ENCODE measurements at regions not wholly inside any gene's neighbourhood (a gene's known extent, or its start where the extent isn't known, plus 50 kb on each side); places are given as distances from the start of the nearest gene placed in this dataset.

DNA sequence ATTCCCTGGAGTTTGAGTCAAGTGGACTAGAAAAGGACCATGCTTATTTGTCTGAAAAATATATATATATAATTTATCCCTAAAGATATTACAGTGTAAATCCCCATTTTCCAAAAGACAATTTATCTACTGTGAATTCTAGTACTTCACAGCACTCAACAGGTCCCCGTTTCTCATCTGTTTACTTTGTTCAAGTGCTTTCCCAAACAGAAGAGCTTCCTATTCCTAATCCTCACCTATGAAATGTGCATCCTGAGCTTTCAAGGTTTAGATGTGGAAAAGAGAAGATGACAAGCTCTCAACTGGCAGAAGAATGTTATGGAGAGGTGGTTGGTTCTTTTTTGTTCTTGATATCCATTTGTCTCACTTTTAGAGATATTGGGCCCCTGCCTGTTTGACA lies 401.6 kb upstream of the ZNF608 start:
- no peak for DNase-seq (ENCODE audit: low read depth, low spot score)
- no peak overlapping the region for H3K4me3 ChIP-seq (ENCODE audit: low read length)
- H3K9me3 ChIP-seq (ENCODE audit: control insufficient read depth, insufficient read depth, low read length), result no peaks in the 10 kb centered on the region
- no peak overlapping the region for H3K27ac ChIP-seq (ENCODE audit: low read length)
- peaks cover 4% of the 10 kb centered on the region; the same call in 1 of the 2 replicates for H3K4me1 ChIP-seq (ENCODE audit: control insufficient read depth, insufficient read depth, low read length)
- WGBS (ENCODE audit: insufficient coverage, insufficient read length), result no CpG with 5 or more reads among the region's 1 CpG
- H3K36me3 ChIP-seq (ENCODE audit: control insufficient read depth, insufficient read depth, low read length), result no peaks in the 10 kb centered on the region
- no peaks in the 10 kb centered on the region for H3K27me3 ChIP-seq (ENCODE audit: control insufficient read depth, insufficient read depth, low read length)

DNA sequence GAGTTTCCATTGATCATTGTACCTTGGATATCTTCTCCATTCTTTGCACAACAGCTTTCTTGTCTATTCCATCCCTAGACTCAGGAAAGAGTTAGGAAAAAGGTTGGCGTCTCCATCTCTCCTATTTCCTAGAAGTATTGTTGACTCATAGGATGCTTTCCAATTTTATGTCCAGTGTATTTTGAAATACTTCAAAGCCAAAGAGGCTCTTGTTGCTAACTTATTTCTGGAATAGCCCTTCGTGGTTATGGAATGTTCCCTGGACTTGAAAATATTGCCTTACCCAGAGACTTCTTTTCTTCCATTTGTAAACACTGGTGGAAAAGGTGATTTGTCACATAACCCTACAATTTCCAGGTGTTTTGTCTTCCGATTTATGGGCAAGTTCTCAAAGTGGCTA lies 402.3 kb upstream of the ZNF608 start:
- Histone ChIP-seq H3K27me3 (ENCODE audit: control insufficient read depth, insufficient read depth, low read length) (no peaks in the 10 kb centered on the region), H3K9me3 (ENCODE audit: control insufficient read depth, insufficient read depth, low read length) (no peaks in the 10 kb centered on the region), H3K4me1 (ENCODE audit: control insufficient read depth, insufficient read depth, low read length) (peaks cover 4% of the 10 kb centered on the region; the same call in 1 of the 2 replicates), H3K36me3 (ENCODE audit: control insufficient read depth, insufficient read depth, low read length) (no peaks in the 10 kb centered on the region), H3K27ac (ENCODE audit: low read length) (no peak overlapping the region), H3K4me3 (ENCODE audit: low read length) (no peak overlapping the region)
- no CpG with 5 or more reads among the region's 3 CpGs for WGBS (ENCODE audit: insufficient coverage, insufficient read length)
- no peak for DNase-seq (ENCODE audit: low read depth, low spot score)

DNA sequence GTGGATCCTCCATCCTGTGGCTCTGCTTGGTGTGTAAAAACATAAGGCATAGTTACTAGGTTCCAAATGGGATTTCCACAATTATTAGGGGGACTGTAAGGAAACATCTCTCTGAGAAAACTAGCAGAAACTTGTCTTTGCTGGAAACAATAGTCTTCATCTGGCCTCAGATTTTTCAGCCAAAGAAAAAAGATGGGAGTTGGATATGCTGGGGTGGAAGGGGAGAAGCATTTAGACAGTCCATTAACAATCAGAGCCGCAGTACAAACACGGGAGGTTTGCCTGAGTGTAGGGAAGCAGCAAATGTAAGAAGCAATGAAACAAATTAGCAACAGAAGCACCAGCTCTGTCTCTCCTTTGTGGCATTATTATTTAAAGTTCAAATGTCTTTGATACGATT lies 402.7 kb upstream of the ZNF608 start:
- H3K4me1 ChIP-seq (ENCODE audit: control insufficient read depth, insufficient read depth, low read length), result peaks cover 4% of the 10 kb centered on the region; the same call in 1 of the 2 replicates
- no CpG with 5 or more reads among the region's 3 CpGs for WGBS (ENCODE audit: insufficient coverage, insufficient read length)
- no peaks in the 10 kb centered on the region for H3K9me3 ChIP-seq (ENCODE audit: control insufficient read depth, insufficient read depth, low read length)
- H3K27ac ChIP-seq (ENCODE audit: low read length), result no peak overlapping the region
- H3K27me3 ChIP-seq (ENCODE audit: control insufficient read depth, insufficient read depth, low read length), result no peaks in the 10 kb centered on the region
- H3K4me3 ChIP-seq (ENCODE audit: low read length), result no peak overlapping the region
- no peak for DNase-seq (ENCODE audit: low read depth, low spot score)
- no peaks in the 10 kb centered on the region for H3K36me3 ChIP-seq (ENCODE audit: control insufficient read depth, insufficient read depth, low read length)

DNA sequence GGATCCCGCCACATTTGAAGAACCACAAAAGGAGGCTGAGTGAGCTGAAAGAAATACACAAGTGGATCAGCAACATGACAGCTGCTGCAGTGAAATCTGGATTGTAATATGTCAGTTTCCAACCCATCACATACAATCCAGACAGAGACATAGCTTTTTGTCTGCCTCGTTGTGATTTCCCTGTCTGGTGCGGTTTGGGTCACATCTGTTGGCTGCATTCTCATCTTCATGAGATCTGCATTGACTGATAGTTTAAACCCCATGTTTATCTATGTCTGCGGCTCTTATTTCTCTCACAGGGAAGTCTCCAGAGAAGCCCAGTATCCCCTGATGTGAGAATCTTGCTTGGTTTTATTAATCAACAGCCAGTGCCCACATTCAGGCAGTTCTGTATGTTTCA lies 403.1 kb upstream of the ZNF608 start:
- WGBS (ENCODE audit: insufficient coverage, insufficient read length), result no CpG with 5 or more reads among the region's 4 CpGs
- Histone ChIP-seq H3K4me1 (ENCODE audit: control insufficient read depth, insufficient read depth, low read length) (peaks cover 4% of the 10 kb centered on the region; the same call in 1 of the 2 replicates), H3K27me3 (ENCODE audit: control insufficient read depth, insufficient read depth, low read length) (no peaks in the 10 kb centered on the region), H3K27ac (ENCODE audit: low read length) (no peak overlapping the region), H3K4me3 (ENCODE audit: low read length) (no peak overlapping the region), H3K9me3 (ENCODE audit: control insufficient read depth, insufficient read depth, low read length) (no peaks in the 10 kb centered on the region), H3K36me3 (ENCODE audit: control insufficient read depth, insufficient read depth, low read length) (no peaks in the 10 kb centered on the region)
- DNase-seq (ENCODE audit: low read depth, low spot score), result no peak

DNA sequence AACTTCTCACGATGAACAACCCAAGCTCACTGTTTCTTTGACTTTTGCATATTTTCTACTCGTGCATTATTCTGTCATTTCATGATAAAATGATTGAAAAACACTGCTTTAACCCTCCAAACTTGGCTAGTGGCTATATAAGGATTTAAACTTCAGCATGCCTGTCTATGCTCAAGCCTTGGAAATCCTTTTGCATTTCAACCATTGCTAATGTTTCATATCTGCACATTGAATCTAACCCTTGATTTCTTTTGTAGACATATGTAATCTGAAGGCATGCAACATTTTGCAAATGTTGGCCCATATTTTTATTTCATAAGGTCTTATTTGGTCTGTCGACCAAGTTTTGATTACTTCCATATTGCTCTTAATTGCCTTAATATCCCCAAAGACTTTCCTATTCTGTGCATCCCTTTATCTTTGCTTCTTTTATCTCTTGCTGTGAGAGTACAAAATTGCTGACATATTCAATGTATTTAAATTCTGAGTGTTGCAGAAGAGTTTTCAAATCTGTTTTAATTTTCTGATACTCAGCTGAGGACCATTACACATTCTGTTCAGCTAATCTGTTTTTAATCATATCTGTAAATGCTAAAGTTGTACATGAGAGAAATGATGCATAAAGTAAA lies 403.7 kb upstream of the ZNF608 start:
- no peaks in the 10 kb centered on the region for H3K9me3 ChIP-seq (ENCODE audit: control insufficient read depth, insufficient read depth, low read length)
- H3K36me3 ChIP-seq (ENCODE audit: control insufficient read depth, insufficient read depth, low read length), result no peaks in the 10 kb centered on the region
- DNase-seq (ENCODE audit: low read depth, low spot score), result no peak
- no peak overlapping the region for H3K27ac ChIP-seq (ENCODE audit: low read length)
- no peak overlapping the region for H3K4me3 ChIP-seq (ENCODE audit: low read length)
- peaks cover 4% of the 10 kb centered on the region; the same call in 1 of the 2 replicates for H3K4me1 ChIP-seq (ENCODE audit: control insufficient read depth, insufficient read depth, low read length)
- no CpG with 5 or more reads among the region's 3 CpGs for WGBS (ENCODE audit: insufficient coverage, insufficient read length)
- no peaks in the 10 kb centered on the region for H3K27me3 ChIP-seq (ENCODE audit: control insufficient read depth, insufficient read depth, low read length)

DNA sequence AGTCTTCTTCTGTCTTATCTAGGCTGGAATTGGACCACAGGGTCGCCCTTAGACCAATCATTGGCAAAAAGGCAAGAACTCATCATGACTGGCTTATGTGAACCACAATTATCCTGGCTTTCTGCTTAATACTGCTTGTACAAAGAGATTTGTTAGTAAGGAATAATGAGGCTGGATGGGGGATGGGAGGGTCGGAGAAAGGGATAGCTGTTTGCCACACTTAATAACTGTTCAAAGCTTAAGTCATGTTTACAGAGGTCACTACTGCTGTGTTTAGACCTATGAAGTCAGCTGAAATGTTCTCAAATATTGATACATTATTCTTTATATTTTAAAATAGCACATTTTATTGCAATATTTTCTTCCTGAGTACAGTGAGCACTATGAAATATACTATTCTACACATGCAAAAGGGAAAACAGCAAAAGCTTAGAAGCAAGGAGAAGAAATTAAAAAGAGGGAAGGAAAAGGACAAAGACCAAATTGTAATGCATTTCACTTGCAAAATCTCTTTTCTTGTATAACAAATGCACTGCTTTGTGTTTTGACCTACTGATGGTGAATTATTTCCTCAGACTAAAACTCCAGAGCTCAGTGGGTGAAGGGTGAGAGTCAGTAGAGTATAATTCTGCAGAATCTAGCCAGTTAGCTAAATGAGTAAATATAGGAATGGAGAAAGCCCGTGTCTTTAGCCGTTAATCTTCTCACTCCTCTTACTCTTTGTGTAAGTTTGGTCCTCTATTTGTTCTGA lies 404.9 kb upstream of the ZNF608 start:
- DNase-seq (ENCODE audit: low read depth, low spot score), result no peak
- no peaks in the 10 kb centered on the region for H3K27me3 ChIP-seq (ENCODE audit: control insufficient read depth, insufficient read depth, low read length)
- no CpG with 5 or more reads among the region's 4 CpGs for WGBS (ENCODE audit: insufficient coverage, insufficient read length)
- H3K36me3 ChIP-seq (ENCODE audit: control insufficient read depth, insufficient read depth, low read length), result no peaks in the 10 kb centered on the region
- peaks cover 4% of the 10 kb centered on the region; the same call in 1 of the 2 replicates for H3K4me1 ChIP-seq (ENCODE audit: control insufficient read depth, insufficient read depth, low read length)
- no peaks in the 10 kb centered on the region for H3K9me3 ChIP-seq (ENCODE audit: control insufficient read depth, insufficient read depth, low read length)
- H3K4me3 ChIP-seq (ENCODE audit: low read length), result no peak overlapping the region
- no peak overlapping the region for H3K27ac ChIP-seq (ENCODE audit: low read length)

DNA sequence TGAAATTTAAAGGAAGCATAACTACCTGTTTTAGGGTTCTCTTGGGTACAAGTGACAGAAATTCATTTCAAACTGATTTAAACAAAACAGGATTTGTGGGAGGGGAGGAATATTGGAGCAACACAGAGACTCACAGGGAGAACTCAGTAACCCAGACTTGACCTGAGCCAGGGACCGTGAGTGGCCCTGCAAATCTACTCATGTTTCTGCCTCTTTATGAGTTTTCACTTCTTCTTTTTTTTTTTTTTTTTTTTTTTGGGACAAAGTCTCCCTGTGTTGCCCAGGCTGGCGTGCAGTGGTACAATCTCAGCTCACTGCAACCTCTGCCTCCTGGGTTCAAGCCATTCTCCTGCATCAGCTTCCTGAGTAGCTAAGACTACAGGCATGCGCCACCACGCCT lies 405.6 kb upstream of the ZNF608 start:
- DNase-seq (ENCODE audit: low read depth, low spot score), result no peak
- Histone ChIP-seq H3K27ac (ENCODE audit: low read length) (no peak overlapping the region), H3K4me3 (ENCODE audit: low read length) (no peak overlapping the region), H3K9me3 (ENCODE audit: control insufficient read depth, insufficient read depth, low read length) (no peaks in the 10 kb centered on the region), H3K4me1 (ENCODE audit: control insufficient read depth, insufficient read depth, low read length) (peaks cover 4% of the 10 kb centered on the region; the same call in 1 of the 2 replicates), H3K27me3 (ENCODE audit: control insufficient read depth, insufficient read depth, low read length) (no peaks in the 10 kb centered on the region), H3K36me3 (ENCODE audit: control insufficient read depth, insufficient read depth, low read length) (no peaks in the 10 kb centered on the region)
- WGBS (ENCODE audit: insufficient coverage, insufficient read length), result no CpG with 5 or more reads among the region's 4 CpGs

DNA sequence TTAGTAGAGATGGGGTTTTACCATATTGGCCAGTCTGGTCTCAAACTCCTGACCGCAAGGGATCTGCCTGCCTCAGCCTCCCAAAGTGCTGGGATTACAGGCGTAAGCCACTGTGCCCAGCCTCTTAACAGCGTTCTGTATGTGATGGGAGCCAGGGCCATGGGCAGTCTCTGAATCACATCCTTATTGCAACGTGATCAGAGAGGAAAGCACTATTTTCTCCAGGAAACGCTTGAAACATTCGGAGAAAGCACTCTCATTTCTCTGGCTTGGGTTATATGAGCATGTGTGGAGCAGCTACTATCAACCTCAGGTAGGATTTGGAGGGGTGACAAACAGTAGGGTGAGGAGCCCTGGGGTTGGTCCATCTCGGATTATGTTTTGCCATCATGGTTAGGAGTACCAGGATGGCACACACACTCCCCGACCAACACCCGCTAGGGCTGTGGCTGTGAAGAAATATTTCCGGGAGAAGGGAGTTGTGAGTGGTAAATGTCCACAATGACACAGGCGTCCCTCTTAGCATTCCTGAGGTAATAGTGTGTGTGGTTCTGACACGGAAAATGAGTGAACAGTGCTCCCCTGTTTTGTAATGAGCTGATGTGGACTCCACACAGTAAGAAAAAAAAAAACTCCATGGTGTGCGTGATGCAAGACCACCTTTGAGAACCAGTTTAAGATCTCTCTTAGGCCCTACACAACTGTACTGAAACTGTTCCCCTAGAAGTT lies 406.2 kb upstream of the ZNF608 start:
- Histone ChIP-seq H3K36me3 (ENCODE audit: control insufficient read depth, insufficient read depth, low read length) (no peaks in the 10 kb centered on the region), H3K27ac (ENCODE audit: low read length) (no peak overlapping the region), H3K9me3 (ENCODE audit: control insufficient read depth, insufficient read depth, low read length) (no peaks in the 10 kb centered on the region), H3K4me1 (ENCODE audit: control insufficient read depth, insufficient read depth, low read length) (peaks cover 4% of the 10 kb centered on the region; the same call in 1 of the 2 replicates), H3K27me3 (ENCODE audit: control insufficient read depth, insufficient read depth, low read length) (no peaks in the 10 kb centered on the region), H3K4me3 (ENCODE audit: low read length) (no peak overlapping the region)
- no CpG with 5 or more reads among the region's 13 CpGs for WGBS (ENCODE audit: insufficient coverage, insufficient read length)
- DNase-seq (ENCODE audit: low read depth, low spot score), result no peak

DNA sequence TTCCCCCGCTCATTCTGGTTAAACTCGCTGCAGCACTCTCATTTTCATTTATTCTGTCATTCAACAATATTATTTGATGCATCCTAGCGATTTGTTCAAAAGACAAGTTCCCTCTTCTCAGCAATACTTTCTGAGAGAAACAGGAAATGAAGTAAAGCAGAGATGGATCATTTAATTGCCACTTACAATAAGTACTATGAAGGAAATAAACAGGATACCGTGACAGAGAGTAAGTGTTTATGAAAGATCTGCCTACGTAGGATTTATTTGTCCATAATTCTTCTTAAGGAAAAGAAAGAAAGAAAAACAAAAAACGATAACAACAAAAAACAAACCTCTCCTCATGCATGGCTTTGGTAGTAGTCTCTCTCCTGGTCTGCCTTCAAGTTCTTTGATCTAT lies 406.8 kb upstream of the ZNF608 start:
- Histone ChIP-seq H3K4me3 (ENCODE audit: low read length) (no peak overlapping the region), H3K36me3 (ENCODE audit: control insufficient read depth, insufficient read depth, low read length) (no peaks in the 10 kb centered on the region), H3K4me1 (ENCODE audit: control insufficient read depth, insufficient read depth, low read length) (peaks cover 4% of the 10 kb centered on the region; the same call in 1 of the 2 replicates), H3K27ac (ENCODE audit: low read length) (no peak overlapping the region), H3K9me3 (ENCODE audit: control insufficient read depth, insufficient read depth, low read length) (no peaks in the 10 kb centered on the region), H3K27me3 (ENCODE audit: control insufficient read depth, insufficient read depth, low read length) (no peaks in the 10 kb centered on the region)
- DNase-seq (ENCODE audit: low read depth, low spot score), result no peak
- WGBS (ENCODE audit: insufficient coverage, insufficient read length), result no CpG with 5 or more reads among the region's 6 CpGs

DNA sequence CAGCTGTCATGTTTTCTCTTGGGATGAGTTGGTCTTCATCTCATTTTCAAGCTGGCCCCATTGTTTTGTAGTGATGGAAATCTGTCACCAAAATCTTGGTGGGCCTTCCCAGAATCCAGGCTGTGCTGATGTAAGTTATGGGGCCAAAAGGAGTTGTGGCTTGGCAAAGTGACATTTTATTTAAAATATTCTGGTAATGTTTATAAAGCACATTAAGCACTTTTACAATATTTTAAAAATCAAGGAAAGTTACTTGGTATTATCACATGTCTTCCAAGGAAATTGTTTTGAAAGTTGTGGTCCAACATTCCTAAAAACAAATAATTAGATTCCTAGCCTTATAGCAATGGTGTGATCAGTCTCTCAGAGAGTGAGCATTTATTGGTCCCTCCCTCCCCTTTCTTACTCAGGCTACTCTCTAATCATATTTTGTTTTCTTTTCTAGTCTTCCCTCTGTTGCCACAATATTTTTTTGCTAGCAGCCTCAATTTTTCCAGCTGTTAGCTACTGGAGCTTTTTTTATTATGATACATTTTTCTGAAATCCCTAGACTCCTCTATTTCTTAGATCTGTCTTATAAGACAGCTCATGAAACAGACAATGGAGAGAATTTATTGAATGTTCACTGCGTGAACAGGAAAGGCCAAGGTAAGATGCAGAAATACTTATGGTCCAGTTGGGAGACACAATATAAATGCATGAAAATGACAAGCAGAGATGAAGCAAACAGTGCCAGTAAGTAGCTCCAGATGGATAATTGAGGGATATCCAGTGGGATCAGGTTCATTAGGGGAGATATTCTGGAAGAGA lies 408.1 kb upstream of the ZNF608 start:
- WGBS (ENCODE audit: insufficient coverage, insufficient read length), result no CpG with 5 or more reads among the region's 1 CpG
- no peak for DNase-seq (ENCODE audit: low read depth, low spot score)
- no peak overlapping the region for H3K27ac ChIP-seq (ENCODE audit: low read length)
- no peaks in the 10 kb centered on the region for H3K36me3 ChIP-seq (ENCODE audit: control insufficient read depth, insufficient read depth, low read length)
- peaks cover 4% of the 10 kb centered on the region; the same call in 1 of the 2 replicates for H3K4me1 ChIP-seq (ENCODE audit: control insufficient read depth, insufficient read depth, low read length)
- H3K9me3 ChIP-seq (ENCODE audit: control insufficient read depth, insufficient read depth, low read length), result no peaks in the 10 kb centered on the region
- no peak overlapping the region for H3K4me3 ChIP-seq (ENCODE audit: low read length)
- no peaks in the 10 kb centered on the region for H3K27me3 ChIP-seq (ENCODE audit: control insufficient read depth, insufficient read depth, low read length)
